GM12872 (cell line): ENCODE measurements at regions not wholly inside any gene's neighbourhood (a gene's known extent, or its start where the extent isn't known, plus 50 kb on each side); places are given as distances from the start of the nearest gene placed in this dataset.

Experiments
- TF ChIP-seq, protein P1 (sequence below): IDR thresholded peaks from 3 replicates; pipeline ENCODE4 v1.5.1; 2011; ENCODE audit warnings: low read depth, mild to moderate bottlenecking, low read length, moderate library complexity; ENCODE audit not compliant: insufficient read depth

GRCh38 chr15:62572797-62573196 lies 407.7 kb upstream of the C2CD4B start:
- TF ChIP-seq, protein P1, sequence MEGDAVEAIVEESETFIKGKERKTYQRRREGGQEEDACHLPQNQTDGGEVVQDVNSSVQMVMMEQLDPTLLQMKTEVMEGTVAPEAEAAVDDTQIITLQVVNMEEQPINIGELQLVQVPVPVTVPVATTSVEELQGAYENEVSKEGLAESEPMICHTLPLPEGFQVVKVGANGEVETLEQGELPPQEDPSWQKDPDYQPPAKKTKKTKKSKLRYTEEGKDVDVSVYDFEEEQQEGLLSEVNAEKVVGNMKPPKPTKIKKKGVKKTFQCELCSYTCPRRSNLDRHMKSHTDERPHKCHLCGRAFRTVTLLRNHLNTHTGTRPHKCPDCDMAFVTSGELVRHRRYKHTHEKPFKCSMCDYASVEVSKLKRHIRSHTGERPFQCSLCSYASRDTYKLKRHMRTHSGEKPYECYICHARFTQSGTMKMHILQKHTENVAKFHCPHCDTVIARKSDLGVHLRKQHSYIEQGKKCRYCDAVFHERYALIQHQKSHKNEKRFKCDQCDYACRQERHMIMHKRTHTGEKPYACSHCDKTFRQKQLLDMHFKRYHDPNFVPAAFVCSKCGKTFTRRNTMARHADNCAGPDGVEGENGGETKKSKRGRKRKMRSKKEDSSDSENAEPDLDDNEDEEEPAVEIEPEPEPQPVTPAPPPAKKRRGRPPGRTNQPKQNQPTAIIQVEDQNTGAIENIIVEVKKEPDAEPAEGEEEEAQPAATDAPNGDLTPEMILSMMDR = no peak

- TF ChIP-seq, protein P1 = no peak
These were observed 408.8 kb upstream of the C2CD4B start for GRCh38 chr15:62573876-62574275.

- TF ChIP-seq, protein P1 = no peak
These were observed 413.5 kb upstream of the C2CD4B start for GRCh38 chr15:62578546-62578945.

DNA sequence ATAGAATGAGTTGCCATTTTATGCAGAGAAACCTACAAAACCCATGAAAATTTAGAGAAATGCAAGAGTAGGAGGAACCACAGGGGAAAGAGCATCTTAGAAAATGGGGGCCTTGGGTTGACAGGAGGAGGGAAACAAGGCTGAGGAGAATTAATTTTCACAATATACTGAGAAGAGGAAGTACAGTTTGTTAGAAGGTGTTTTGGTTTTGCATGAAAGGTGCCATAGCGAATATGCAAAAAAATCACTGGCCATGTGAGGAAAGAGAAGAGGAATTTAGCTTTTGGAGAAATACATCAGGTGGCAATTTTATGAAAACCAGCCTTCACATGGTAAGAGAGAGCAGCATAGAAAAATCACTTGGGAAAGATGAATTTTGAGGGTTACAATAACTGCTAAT lies 413.9 kb upstream of the C2CD4B start:
- TF ChIP-seq, protein P1 = no peak

DNA sequence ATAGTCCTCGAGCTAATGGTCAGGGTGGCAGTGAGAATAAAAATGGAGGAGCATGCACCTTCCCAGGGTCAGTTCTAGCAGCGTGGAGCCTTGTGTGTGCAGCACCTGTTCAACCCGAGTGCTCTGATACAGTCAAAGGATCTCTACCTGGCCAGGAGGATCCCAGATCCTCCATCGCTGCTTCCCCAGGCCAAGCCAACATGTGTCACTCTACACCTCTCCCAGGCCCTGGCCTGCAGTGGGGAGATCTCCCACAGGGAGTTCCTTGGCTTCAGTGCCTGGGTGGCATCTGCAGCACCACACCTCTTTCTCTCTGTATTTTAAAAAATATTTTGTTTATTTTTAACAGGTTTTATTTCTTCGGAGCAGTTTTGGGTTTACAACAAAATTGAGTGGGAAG lies 414.8 kb upstream of the C2CD4B start:
- TF ChIP-seq, protein P1 = no peak

- TF ChIP-seq, protein P1 = no peak
These were observed 417.5 kb upstream of the C2CD4B start for GRCh38 chr15:62582580-62582979.

DNA sequence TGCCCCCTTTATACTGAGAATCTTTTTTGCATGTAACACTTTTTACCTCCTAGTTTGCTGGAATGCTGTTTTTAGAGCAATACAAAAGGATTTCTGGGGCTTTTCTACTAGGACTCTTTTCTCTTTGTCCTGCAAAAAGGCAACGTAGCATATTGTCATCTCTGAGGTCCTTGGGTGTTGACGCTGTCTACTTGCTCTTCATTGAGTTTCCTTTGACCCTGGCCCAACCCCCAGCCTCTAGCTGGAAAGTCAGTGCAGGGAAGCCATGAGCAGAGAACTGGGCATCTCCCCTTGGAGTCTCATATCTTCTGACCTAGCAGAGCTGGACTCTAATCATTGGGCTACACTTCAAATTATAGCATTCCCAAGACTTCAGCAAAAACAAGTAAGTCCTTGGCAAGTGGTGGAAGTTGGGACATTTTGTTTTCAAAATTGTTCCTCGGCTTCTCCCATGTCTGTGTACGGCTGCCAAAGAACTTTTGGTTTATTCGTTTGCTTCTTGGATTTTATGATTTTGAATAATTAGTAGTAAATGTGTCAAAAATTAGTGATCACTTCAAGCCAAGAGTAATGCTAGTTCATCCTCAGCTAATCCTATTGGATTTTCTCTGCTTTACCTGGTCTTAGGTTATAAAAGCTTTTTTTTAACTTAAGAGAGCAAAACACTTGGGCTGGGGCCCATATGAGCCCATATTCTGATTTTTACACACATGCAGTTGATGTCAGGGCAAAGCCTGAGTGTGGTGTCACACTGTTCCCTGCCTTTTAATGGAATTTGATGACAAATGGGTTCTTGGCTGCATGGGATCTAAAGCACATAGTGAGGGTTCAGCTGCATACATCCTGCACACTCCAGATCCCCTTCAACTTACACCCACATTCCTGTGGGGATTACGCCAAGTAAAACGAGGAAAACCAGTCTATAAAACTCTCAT lies 419.5 kb upstream of the C2CD4B start:
- TF ChIP-seq, protein P1 = no peak
